B cell (primary cell): ENCODE measurements at regions not wholly inside any gene's neighbourhood (a gene's known extent, or its start where the extent isn't known, plus 50 kb on each side); places are given as distances from the start of the nearest gene placed in this dataset.

Experiments used
- EZH2 ChIP-seq: IDR thresholded peaks from 2 replicates; pipeline ENCODE4 v1.6.1; 2012; ENCODE audit warnings: borderline replicate concordance, low read depth, mild to moderate bottlenecking, moderate library complexity, low read length; ENCODE audit not compliant: insufficient read depth, poor library complexity, severe bottlenecking
- TF ChIP-seq, protein P1 (sequence below): fragments of 200-600 bp; IDR thresholded peaks from one replicate; pipeline ENCODE4 v1.8.0; 2022; ENCODE audit warnings: antibody characterized with exemption, mild to moderate bottlenecking

DNA sequence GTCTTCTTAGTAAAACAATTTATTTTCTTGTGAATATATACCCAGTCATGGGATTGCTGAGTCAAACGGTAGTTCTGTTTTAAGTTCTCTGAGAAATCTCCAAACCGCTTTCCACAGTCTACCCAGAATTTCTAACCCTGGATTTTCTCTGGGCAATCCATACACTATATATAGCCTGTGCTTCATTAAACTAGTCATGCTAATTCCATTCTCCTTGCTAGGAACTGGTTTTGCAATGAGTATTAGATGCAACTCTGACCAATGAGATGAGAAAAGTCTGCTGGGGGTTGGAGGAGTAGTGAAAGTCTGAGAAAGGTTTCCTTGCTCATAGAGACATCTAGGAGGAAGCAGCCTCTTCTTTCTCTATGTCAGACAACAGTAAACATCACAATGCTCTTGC is 196.1 kb upstream of the CDKN3 start:
- TF ChIP-seq, protein P1, sequence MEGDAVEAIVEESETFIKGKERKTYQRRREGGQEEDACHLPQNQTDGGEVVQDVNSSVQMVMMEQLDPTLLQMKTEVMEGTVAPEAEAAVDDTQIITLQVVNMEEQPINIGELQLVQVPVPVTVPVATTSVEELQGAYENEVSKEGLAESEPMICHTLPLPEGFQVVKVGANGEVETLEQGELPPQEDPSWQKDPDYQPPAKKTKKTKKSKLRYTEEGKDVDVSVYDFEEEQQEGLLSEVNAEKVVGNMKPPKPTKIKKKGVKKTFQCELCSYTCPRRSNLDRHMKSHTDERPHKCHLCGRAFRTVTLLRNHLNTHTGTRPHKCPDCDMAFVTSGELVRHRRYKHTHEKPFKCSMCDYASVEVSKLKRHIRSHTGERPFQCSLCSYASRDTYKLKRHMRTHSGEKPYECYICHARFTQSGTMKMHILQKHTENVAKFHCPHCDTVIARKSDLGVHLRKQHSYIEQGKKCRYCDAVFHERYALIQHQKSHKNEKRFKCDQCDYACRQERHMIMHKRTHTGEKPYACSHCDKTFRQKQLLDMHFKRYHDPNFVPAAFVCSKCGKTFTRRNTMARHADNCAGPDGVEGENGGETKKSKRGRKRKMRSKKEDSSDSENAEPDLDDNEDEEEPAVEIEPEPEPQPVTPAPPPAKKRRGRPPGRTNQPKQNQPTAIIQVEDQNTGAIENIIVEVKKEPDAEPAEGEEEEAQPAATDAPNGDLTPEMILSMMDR: no peak
- TF ChIP-seq EZH2: no peak
